ENCODE measurements at regions not wholly inside any gene's neighbourhood (a gene's known extent, or its start where the extent isn't known, plus 50 kb on each side); places are given as distances from the start of the nearest gene placed in this dataset.
"Not testable (repeated sequence)": the region's sequence is repeated elsewhere in the genome, so short reads cannot be mapped to it uniquely, and the experiment has no call there.

- not testable (repeated sequence) for DNase-seq (ENCODE audit: low spot score)
These were observed 113.4 kb downstream of the XPNPEP1 start for GRCh38 chr10:109809954-109810353.

- DNase-seq (ENCODE audit: low spot score) = not testable (repeated sequence)
These were observed 122.1 kb downstream of the XPNPEP1 start for GRCh38 chr10:109801191-109801590.

- no peak for TF ChIP-seq CTCF (IDR thresholded peaks at IDR 0.05; ENCODE audit: extremely low read depth, missing control alignments)
- no peak for DNase-seq (ENCODE audit: low spot score)
These were observed 132.7 kb downstream of the XPNPEP1 start for GRCh38 chr10:109790647-109791046.

GRCh38 chr10:109784236-109784635, 139.1 kb downstream of the XPNPEP1 start:
- DNase-seq (ENCODE audit: low spot score) = no peak

GRCh38 chr10:109783286-109783685, 140.0 kb downstream of the XPNPEP1 start:
- no peak for DNase-seq (ENCODE audit: low spot score)
- TF ChIP-seq CTCF (IDR thresholded peaks at IDR 0.05; ENCODE audit: extremely low read depth, missing control alignments) = no peak

More at GRCh38 chr10:109784236-109784635, 139.1 kb downstream of the XPNPEP1 start:
- TF ChIP-seq CTCF (IDR thresholded peaks at IDR 0.05; ENCODE audit: extremely low read depth, missing control alignments) = no peak

GRCh38 chr10:109780997-109781396, 142.3 kb downstream of the XPNPEP1 start:
- no peak for DNase-seq (ENCODE audit: low spot score)
- TF ChIP-seq CTCF (IDR thresholded peaks at IDR 0.05; ENCODE audit: extremely low read depth, missing control alignments) = no peak

GRCh38 chr10:109778993-109779392, 144.3 kb downstream of the XPNPEP1 start:
- no peak for TF ChIP-seq CTCF (IDR thresholded peaks at IDR 0.05; ENCODE audit: extremely low read depth, missing control alignments)
- DNase-seq (ENCODE audit: low spot score) = no peak

- no peak for DNase-seq (ENCODE audit: low spot score)
- TF ChIP-seq CTCF (IDR thresholded peaks at IDR 0.05; ENCODE audit: extremely low read depth, missing control alignments) = no peak
These were observed 149.2 kb downstream of the XPNPEP1 start for GRCh38 chr10:109774121-109774440.

All from GM20000 (cell line).